HCT116 (cell line): ENCODE measurements at regions not wholly inside any gene's neighbourhood (a gene's known extent, or its start where the extent isn't known, plus 50 kb on each side); places are given as distances from the start of the nearest gene placed in this dataset.

Experiments used
- ATAC-seq: fragments of 200-7000 bp; cut with Tn5 transposase; 2 replicates; pipeline ENCODE4 v1.9.1; 2020; ENCODE audit warnings: mild to moderate bottlenecking, moderate library complexity
- BruUV-seq: library from RNA; stranded (reverse); fragments of 400-500 nt; replicated peaks from 2 replicates; lab custom pipeline; 2021; lab: Mats Ljungman, UMichigan
- CTCF ChIA-PET: fragments of 300-600 bp; sonication (Branson Sonifier 250); formaldehyde crosslinking; loops from one replicate; lab custom pipeline; 2021; ENCODE audit warnings: antibody characterized with exemption; lab: Charles Lee
- POLR2A ChIA-PET: fragments of 300-600, 350-600 bp; sonication (Branson Sonifier 250); formaldehyde crosslinking; loops from one replicate; lab custom pipeline; 2021; ENCODE audit warnings: antibody characterized with exemption; lab: Charles Lee
- RAD21 ChIA-PET, 2 experiments: fragments of 300-600 bp; sonication (Branson Sonifier 250); formaldehyde crosslinking; loops; one replicate each; lab custom pipeline; 2023; ENCODE audit warnings: low total read pairs in 2 of 2; ENCODE audit not compliant: uncharacterized antibody in 2 of 2, unreplicated experiment in 2 of 2, low non-redundant PET in 1 of 2; lab: Charles Lee
- DNase-seq: peaks from one replicate; pipeline ENCODE4 v3.0.0-alpha.2; 2010; ENCODE audit warnings: low read depth, low spot score
- H2AFZ ChIP-seq: fragments of 200-600 bp; shearing (Covaris generic), sonication (generic); 2 replicates; pipeline ENCODE4 v1.6.1; 2017; ENCODE audit warnings: low read depth, mixed run types, mixed read lengths, antibody characterized with exemption, low read length; ENCODE audit not compliant: poor library complexity, severe bottlenecking
- H3K27ac ChIP-seq: 2 replicates; pipeline ENCODE4 v1.5.1; 2012; ENCODE audit warnings: low read depth, low read length
- H3K27me3 ChIP-seq: fragments of 200-600 bp; sonication (generic); 2 replicates; pipeline ENCODE4 v1.6.1; 2016; ENCODE audit warnings: mixed run types, low read length, mixed read lengths; ENCODE audit not compliant: insufficient read depth
- H3K36me3 ChIP-seq, 2 experiments: fragments of 200-500 bp in 1 of 2; fragments of 200-600 bp in 1 of 2; sonication (Bioruptor generic) in 1 of 2; sonication (generic) in 1 of 2; 2 replicates each; pipeline versions ENCODE4 v1.5.1 to v1.6.1; 2014 to 2016; ENCODE audit warnings: low read length in 2 of 2, inconsistent platforms in 1 of 2, mixed read lengths in 1 of 2, mixed run types in 1 of 2; ENCODE audit not compliant: insufficient read depth in 2 of 2, control insufficient read depth in 1 of 2
- H3K4me1 ChIP-seq, 2 experiments: fragments of 200-600 bp in 1 of 2; sonication (generic) in 1 of 2; 2 replicates each; pipeline versions ENCODE4 v1.5.1 to v1.6.1; 2012 to 2017; ENCODE audit warnings: low read length in 2 of 2, inconsistent platforms in 1 of 2, mild to moderate bottlenecking in 1 of 2, mixed read lengths in 1 of 2, mixed run types in 1 of 2, moderate library complexity in 1 of 2; ENCODE audit not compliant: insufficient read depth in 2 of 2, control insufficient read depth in 1 of 2
- H3K4me2 ChIP-seq: fragments of 200-600 bp; sonication (generic); 2 replicates; pipeline ENCODE4 v1.6.1; 2017; ENCODE audit warnings: mixed run types, low read length, mixed read lengths
- H3K4me3 ChIP-seq, 2 experiments: fragments of 200-600 bp in 1 of 2; sonication (generic) in 1 of 2; replicated peaks in 1 of 2; 2 replicates each; pipeline ENCODE4 v1.5.1; 2011 to 2016; ENCODE audit warnings: low read length in 2 of 2, control low read depth in 1 of 2, low read depth in 1 of 2, mild to moderate bottlenecking in 1 of 2, mixed read lengths in 1 of 2, mixed run types in 1 of 2
- H3K79me2 ChIP-seq: fragments of 200-600 bp; sonication (generic); 2 replicates; pipeline ENCODE4 v1.6.1; 2017; ENCODE audit warnings: mild to moderate bottlenecking, mixed run types, low read length, moderate library complexity, mixed read lengths; ENCODE audit not compliant: insufficient read depth
- H3K9ac ChIP-seq: fragments of 200-600 bp; sonication (generic); 2 replicates; pipeline ENCODE4 v1.6.1; 2016; ENCODE audit warnings: low read length, mixed read lengths
- H3K9me2 ChIP-seq: fragments of 200-600 bp; sonication (generic), shearing (Covaris generic); 2 replicates; pipeline ENCODE4 v1.6.1; 2017; ENCODE audit warnings: mixed run types, mild to moderate bottlenecking, moderate library complexity; ENCODE audit not compliant: insufficient read depth
- H3K9me3 ChIP-seq, 2 experiments: fragments of 200-500 bp in 1 of 2; fragments of 200-600 bp in 1 of 2; sonication (Bioruptor generic) in 1 of 2; sonication (generic) in 1 of 2; 2 replicates each; pipeline ENCODE4 v1.6.1; 2014 to 2017; ENCODE audit warnings: low read length in 2 of 2, mixed read lengths in 2 of 2, inconsistent platforms in 1 of 2, low read depth in 1 of 2, mild to moderate bottlenecking in 1 of 2, mixed run types in 1 of 2, moderate library complexity in 1 of 2; ENCODE audit not compliant: control insufficient read depth in 1 of 2, insufficient read depth in 1 of 2
- H4K20me1 ChIP-seq: fragments of 200-600 bp; sonication (generic), shearing (Covaris generic); 2 replicates; pipeline ENCODE4 v1.6.1; 2017; ENCODE audit warnings: mixed run types, mild to moderate bottlenecking, moderate library complexity; ENCODE audit not compliant: insufficient read depth
- CBX3 ChIP-seq: IDR thresholded peaks from 2 replicates; pipeline ENCODE4 v1.6.1; 2012; ENCODE audit warnings: low read depth
- CEBPB ChIP-seq: IDR thresholded peaks from 2 replicates; pipeline ENCODE4 v1.6.1; 2012; ENCODE audit warnings: low read depth
- EGR1 ChIP-seq: IDR thresholded peaks from 2 replicates; pipeline ENCODE4 v1.6.1; 2012; ENCODE audit warnings: low read depth
- MAX ChIP-seq: IDR thresholded peaks from 2 replicates; pipeline ENCODE4 v1.6.1; 2012
- POLR2A ChIP-seq: IDR thresholded peaks from 2 replicates; pipeline ENCODE4 v1.7.0; 2011; ENCODE audit warnings: borderline replicate concordance; ENCODE audit not compliant: insufficient read depth, insufficient read length; ENCODE audit errors: extremely low read depth
- ZNF274 ChIP-seq: fragments of 200-500 bp; sonication (Bioruptor generic); IDR thresholded peaks from 2 replicates; pipeline ENCODE4 v1.6.1; 2014; ENCODE audit warnings: mild to moderate bottlenecking, low read depth, low read length, inconsistent platforms
- intact Hi-C: fragments of 100-400 bp; cut with micrococcal nuclease; formaldehyde crosslinking; loops from 2 replicates; pipeline ENCODE4 v1.10.0; 2022
- TF ChIP-seq, protein P1 (sequence below): IDR thresholded peaks from 2 replicates; pipeline ENCODE4 v1.6.1; 2012; ENCODE audit warnings: low read depth

DNA sequence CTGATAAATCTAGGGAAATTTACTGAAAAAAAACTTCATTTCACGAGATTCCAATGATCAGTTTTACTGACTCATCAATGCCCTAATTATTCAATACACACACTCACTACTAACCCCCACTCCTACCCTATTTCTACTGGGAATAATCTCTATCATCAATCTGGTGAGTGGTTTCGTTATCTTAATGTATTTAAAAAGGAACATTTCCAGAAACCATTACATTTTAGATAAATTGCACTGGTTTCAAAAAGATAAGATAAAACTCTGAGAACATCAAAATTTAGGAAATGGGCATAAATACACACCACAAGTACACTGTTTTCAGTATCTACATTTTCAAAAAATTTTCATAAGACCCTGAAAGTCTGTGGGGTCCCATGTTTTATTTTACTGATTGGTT, 471.4 kb upstream of the PKDCC start:
- no peak for ATAC-seq
- Histone ChIP-seq H3K9me3 (no peaks in the 10 kb centered on the region), H3K4me2 (no peak overlapping the region), H3K9me2 (no peaks in the 10 kb centered on the region), H2AFZ (no peak overlapping the region), H3K9ac (no peak overlapping the region), H4K20me1 (no peaks in the 10 kb centered on the region), H3K4me3 (no peak overlapping the region), H3K27me3 (no peaks in the 10 kb centered on the region), H3K27ac (no peak overlapping the region), H3K79me2 (no peaks in the 10 kb centered on the region), H3K4me1 (no peaks in the 10 kb centered on the region), H3K36me3 (no peaks in the 10 kb centered on the region)
- DNase-seq, result no peak
- POLR2A ChIA-PET, result no interaction called here
- intact Hi-C loops, result no loop called here
- RAD21 ChIA-PET, result no interaction called here
- no TSS peak for BruUV-seq
- TF ChIP-seq CEBPB, result no peak
- TF ChIP-seq MAX, result no peak
- CTCF ChIA-PET, result no interaction called here

- ChIA-PET RAD21 (no interaction called here), POLR2A (no interaction called here), CTCF (no interaction called here)
- Histone ChIP-seq H3K9me3 (no peaks in the 10 kb centered on the region), H3K9me2 (no peaks in the 10 kb centered on the region), H3K27ac (no peak overlapping the region), H3K9ac (no peak overlapping the region), H3K4me2 (no peak overlapping the region), H3K27me3 (no peaks in the 10 kb centered on the region), H3K4me1 (no peaks in the 10 kb centered on the region), H2AFZ (no peak overlapping the region), H3K79me2 (no peaks in the 10 kb centered on the region), H3K4me3 (no peak overlapping the region), H4K20me1 (no peaks in the 10 kb centered on the region), H3K36me3 (no peaks in the 10 kb centered on the region)
- intact Hi-C loops, result no loop called here
- BruUV-seq, result no TSS peak
- ATAC-seq (no peak), DNase-seq (no peak)
- TF ChIP-seq, protein P1, sequence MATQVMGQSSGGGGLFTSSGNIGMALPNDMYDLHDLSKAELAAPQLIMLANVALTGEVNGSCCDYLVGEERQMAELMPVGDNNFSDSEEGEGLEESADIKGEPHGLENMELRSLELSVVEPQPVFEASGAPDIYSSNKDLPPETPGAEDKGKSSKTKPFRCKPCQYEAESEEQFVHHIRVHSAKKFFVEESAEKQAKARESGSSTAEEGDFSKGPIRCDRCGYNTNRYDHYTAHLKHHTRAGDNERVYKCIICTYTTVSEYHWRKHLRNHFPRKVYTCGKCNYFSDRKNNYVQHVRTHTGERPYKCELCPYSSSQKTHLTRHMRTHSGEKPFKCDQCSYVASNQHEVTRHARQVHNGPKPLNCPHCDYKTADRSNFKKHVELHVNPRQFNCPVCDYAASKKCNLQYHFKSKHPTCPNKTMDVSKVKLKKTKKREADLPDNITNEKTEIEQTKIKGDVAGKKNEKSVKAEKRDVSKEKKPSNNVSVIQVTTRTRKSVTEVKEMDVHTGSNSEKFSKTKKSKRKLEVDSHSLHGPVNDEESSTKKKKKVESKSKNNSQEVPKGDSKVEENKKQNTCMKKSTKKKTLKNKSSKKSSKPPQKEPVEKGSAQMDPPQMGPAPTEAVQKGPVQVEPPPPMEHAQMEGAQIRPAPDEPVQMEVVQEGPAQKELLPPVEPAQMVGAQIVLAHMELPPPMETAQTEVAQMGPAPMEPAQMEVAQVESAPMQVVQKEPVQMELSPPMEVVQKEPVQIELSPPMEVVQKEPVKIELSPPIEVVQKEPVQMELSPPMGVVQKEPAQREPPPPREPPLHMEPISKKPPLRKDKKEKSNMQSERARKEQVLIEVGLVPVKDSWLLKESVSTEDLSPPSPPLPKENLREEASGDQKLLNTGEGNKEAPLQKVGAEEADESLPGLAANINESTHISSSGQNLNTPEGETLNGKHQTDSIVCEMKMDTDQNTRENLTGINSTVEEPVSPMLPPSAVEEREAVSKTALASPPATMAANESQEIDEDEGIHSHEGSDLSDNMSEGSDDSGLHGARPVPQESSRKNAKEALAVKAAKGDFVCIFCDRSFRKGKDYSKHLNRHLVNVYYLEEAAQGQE, result no peak
- no peak for TF ChIP-seq ZNF274
- TF ChIP-seq CBX3, result no peak
- no peak for TF ChIP-seq EGR1
- TF ChIP-seq POLR2A, result no peak
Measured at GRCh38 chr2:41579806-41580205, 468.0 kb upstream of the PKDCC start.
